ENCODE measurements at regions not wholly inside any gene's neighbourhood (a gene's known extent, or its start where the extent isn't known, plus 50 kb on each side); places are given as distances from the start of the nearest gene placed in this dataset.

DNA sequence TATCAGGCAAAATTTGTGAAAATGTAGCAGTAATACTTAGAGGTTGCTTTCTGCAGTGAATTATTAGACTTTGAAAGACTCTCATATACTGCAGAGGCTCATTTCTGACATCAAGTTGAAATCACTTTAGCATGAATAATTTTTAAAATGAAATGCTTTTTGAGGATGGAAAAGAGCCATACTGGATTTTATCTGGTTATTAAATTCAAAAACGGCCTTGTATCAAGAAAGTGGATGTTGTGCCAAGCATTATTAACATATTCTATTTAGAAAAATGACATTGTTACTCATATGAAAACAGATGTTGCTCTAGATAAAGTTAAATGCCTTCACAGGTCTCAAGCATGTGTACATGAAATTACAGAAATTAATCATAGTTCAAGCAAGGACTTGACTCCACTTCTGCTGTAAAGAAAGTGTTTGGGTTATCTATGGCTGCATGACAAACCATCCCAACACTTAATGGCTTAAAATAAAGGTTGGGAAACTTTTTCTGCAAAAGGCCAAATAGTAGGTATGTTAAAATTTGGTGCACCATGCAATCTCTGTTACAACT, 64.5 kb upstream of the ZNF280D start:
- Histone ChIP-seq H3K27ac (ENCODE audit: low read length) (no peak overlapping the region), H3K36me3 (ENCODE audit: control insufficient read depth, insufficient read depth, low read length) (no peaks in the 10 kb centered on the region), H3K9me3 (ENCODE audit: control insufficient read depth, insufficient read depth, low read length) (no peaks in the 10 kb centered on the region), H3K4me1 (ENCODE audit: control insufficient read depth, insufficient read depth, low read length) (no peaks in the 10 kb centered on the region), H3K27me3 (ENCODE audit: control insufficient read depth, insufficient read depth, low read length) (peaks cover 3% of the 10 kb centered on the region), H3K4me3 (ENCODE audit: low read length) (no peak overlapping the region)
- no peak for DNase-seq
- intact Hi-C loops (cut with micrococcal nuclease) = no loop called here
- WGBS (ENCODE audit: insufficient coverage) = no CpG with 5 or more reads among the region's 1 CpG
- Mint-ChIP-seq H3K27me3 (ENCODE audit: low read depth in 2 of 2) (peaks cover 0 to 7% of the 10 kb centered on the region in 2 donors), H3K4me3 (no peak overlapping the region), H3K36me3 (no peaks in the 10 kb centered on the region), H3K27ac (no peak overlapping the region), H3K4me1 (no peaks in the 10 kb centered on the region), H3K9me3 (peaks cover 0 to 2% of the 10 kb centered on the region in 2 donors)
- no peak for ATAC-seq
- TF ChIP-seq, protein P1, sequence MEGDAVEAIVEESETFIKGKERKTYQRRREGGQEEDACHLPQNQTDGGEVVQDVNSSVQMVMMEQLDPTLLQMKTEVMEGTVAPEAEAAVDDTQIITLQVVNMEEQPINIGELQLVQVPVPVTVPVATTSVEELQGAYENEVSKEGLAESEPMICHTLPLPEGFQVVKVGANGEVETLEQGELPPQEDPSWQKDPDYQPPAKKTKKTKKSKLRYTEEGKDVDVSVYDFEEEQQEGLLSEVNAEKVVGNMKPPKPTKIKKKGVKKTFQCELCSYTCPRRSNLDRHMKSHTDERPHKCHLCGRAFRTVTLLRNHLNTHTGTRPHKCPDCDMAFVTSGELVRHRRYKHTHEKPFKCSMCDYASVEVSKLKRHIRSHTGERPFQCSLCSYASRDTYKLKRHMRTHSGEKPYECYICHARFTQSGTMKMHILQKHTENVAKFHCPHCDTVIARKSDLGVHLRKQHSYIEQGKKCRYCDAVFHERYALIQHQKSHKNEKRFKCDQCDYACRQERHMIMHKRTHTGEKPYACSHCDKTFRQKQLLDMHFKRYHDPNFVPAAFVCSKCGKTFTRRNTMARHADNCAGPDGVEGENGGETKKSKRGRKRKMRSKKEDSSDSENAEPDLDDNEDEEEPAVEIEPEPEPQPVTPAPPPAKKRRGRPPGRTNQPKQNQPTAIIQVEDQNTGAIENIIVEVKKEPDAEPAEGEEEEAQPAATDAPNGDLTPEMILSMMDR (IDR thresholded peaks at IDR 0.05) = no peak

DNA sequence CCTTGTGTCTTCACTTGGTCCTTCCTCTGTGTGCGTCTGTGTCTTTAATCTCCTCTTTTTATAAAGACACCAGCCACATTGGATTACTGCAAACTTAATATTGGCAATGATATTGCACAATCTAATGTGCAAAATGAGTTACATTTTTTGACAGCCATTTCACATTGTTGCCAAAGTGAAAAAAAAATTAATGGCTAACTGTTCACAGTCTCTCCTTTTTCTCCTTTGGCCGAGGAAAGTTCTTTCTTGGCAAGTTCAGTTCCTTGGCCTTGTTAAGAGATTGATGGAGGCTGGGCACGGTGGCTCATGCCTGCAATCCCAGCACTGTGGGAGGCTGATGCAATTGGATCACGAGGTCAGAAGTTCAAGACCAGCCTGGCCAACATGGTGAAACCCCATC, 62.2 kb upstream of the ZNF280D start:
- intact Hi-C loops (cut with micrococcal nuclease) = no loop called here
- no peak for ATAC-seq
- peaks cover 10% of the 10 kb centered on the region for H3K36me3 Mint-ChIP-seq

DNA sequence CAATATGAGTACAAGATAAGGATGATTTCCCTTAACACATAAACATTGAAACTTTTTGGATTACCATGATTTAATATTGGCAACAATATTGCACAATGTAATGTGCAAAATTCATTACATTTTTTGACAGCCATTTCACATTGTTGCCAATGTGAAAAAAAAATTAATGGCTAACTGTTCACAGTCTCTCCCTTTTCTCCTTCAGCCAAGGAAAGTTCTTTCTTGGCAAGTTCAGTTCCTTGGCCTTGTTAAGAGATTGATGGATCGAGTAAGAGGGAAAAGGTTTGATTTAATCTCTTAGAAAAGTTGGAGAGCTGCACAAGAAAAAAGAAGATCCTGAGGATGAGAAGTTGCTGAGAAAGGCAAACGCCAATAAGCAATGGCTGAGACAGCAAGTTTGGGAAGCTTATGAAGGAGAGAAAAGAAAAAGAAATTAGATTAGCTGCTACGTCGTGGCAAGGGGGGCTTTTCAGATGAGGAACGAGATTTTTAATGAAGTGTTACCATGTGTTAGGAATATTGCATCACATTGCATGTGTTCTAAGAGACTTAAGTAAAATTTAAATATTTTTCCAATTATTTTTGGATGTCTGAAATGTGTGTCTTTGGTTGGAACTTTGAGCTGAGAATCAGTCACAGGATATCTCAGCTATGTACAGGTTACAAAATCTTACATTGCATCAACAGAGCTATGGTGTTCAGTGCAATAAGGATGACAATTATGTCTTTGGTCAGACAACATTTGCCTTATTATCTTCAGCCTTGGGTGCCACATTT, 61.4 kb upstream of the ZNF280D start:
- H3K27ac Mint-ChIP-seq = no peak overlapping the region
- peaks cover 0 to 2% of the 10 kb centered on the region in 2 donors for H3K9me3 Mint-ChIP-seq
- TF ChIP-seq, protein P1 (IDR thresholded peaks at IDR 0.05) = no peak
- no peaks in the 10 kb centered on the region for H3K4me1 Mint-ChIP-seq
- Histone ChIP-seq H3K4me3 (ENCODE audit: low read length) (no peak overlapping the region), H3K27me3 (ENCODE audit: control insufficient read depth, insufficient read depth, low read length) (no peaks in the 10 kb centered on the region), H3K27ac (ENCODE audit: low read length) (no peak overlapping the region), H3K4me1 (ENCODE audit: control insufficient read depth, insufficient read depth, low read length) (no peaks in the 10 kb centered on the region), H3K9me3 (ENCODE audit: control insufficient read depth, insufficient read depth, low read length) (no peaks in the 10 kb centered on the region), H3K36me3 (ENCODE audit: control insufficient read depth, insufficient read depth, low read length) (no peaks in the 10 kb centered on the region)
- H3K36me3 Mint-ChIP-seq = peaks cover 10% of the 10 kb centered on the region
- no peak for ATAC-seq
- no peak for DNase-seq
- H3K27me3 Mint-ChIP-seq (ENCODE audit: low read depth in 2 of 2) = peaks cover 0 to 3% of the 10 kb centered on the region in 2 donors
- H3K4me3 Mint-ChIP-seq = no peak overlapping the region
- 90% methylated on average over 5 of the region's 5 CpGs for WGBS (ENCODE audit: insufficient coverage)
- intact Hi-C loops (cut with micrococcal nuclease) = no loop called here

More for the DNA sequence above, 62.2 kb upstream of the ZNF280D start:
- H3K27me3 Mint-ChIP-seq (ENCODE audit: low read depth in 2 of 2) = peaks cover 0 to 3% of the 10 kb centered on the region in 2 donors
- no peak overlapping the region for H3K4me3 Mint-ChIP-seq
- H3K9me3 Mint-ChIP-seq = peaks cover 0 to 2% of the 10 kb centered on the region in 2 donors
- Histone ChIP-seq H3K9me3 (ENCODE audit: control insufficient read depth, insufficient read depth, low read length) (no peaks in the 10 kb centered on the region), H3K36me3 (ENCODE audit: control insufficient read depth, insufficient read depth, low read length) (no peaks in the 10 kb centered on the region), H3K4me3 (ENCODE audit: low read length) (no peak overlapping the region), H3K4me1 (ENCODE audit: control insufficient read depth, insufficient read depth, low read length) (no peaks in the 10 kb centered on the region), H3K27ac (ENCODE audit: low read length) (no peak overlapping the region), H3K27me3 (ENCODE audit: control insufficient read depth, insufficient read depth, low read length) (no peaks in the 10 kb centered on the region)
- H3K27ac Mint-ChIP-seq = no peak overlapping the region
- WGBS (ENCODE audit: insufficient coverage) = 88% methylated on average over 3 of the region's 4 CpGs
- TF ChIP-seq, protein P1 (IDR thresholded peaks at IDR 0.05) = no peak
- H3K4me1 Mint-ChIP-seq = no peaks in the 10 kb centered on the region
- no peak for DNase-seq

Measured in natural killer cell (primary cell).